ENCODE measurements at regions not wholly inside any gene's neighbourhood (a gene's known extent, or its start where the extent isn't known, plus 50 kb on each side); places are given as distances from the start of the nearest gene placed in this dataset.

DNA sequence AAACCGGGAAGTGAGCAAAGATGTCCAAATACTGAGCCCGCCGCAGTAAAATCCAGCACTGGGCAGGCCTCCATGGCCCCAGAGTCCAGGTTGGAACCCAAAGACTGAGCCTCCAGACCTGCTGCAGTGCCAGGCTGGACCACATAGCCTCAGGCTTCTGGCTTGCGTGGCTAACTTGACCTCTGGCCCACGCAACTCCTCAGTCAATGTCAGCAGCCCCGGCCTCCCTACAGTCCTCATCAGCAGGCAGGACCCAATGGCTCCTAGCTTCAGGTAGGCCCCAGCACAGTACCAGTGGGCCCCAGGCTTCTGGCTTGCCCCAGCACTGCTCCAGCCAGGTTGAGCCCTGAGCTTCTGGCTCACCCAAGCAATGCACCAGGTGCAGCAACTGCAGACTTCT is 245.1 kb upstream of the AFDN start:
- DNase-seq, result no peak

DNA sequence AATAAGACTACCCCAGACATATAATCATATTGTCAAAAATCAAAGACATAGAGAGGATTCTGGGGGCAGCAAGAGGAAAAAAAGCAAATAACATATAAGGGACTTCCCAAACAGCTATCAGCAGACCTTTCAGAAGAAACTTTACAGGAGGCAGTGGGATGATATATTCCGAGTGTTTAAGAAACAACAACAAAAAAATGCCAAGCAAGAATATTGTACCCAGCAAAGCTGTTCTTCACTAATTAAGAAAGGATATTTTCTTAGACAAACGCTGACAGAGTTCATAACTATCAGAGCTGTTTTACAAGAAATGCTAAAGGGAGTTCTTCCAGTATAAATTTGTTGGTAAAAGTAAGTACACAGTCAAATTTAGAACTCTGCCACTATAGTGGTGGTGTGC is 243.3 kb upstream of the AFDN start:
- ATAC-seq, result no peak
- no peak overlapping the region for H3K4me3 ChIP-seq
- intact Hi-C loops (cut with DNase I, micrococcal nuclease), result no loop called here
- H3K4me1 ChIP-seq (ENCODE audit: low read depth), result no peaks in the 10 kb centered on the region
- DNase-seq, result no peak
- H3K9me3 ChIP-seq, result peaks cover 5% of the 10 kb centered on the region
- no peaks in the 10 kb centered on the region for H3K36me3 ChIP-seq (ENCODE audit: low read depth)
- TF ChIP-seq, protein P1, sequence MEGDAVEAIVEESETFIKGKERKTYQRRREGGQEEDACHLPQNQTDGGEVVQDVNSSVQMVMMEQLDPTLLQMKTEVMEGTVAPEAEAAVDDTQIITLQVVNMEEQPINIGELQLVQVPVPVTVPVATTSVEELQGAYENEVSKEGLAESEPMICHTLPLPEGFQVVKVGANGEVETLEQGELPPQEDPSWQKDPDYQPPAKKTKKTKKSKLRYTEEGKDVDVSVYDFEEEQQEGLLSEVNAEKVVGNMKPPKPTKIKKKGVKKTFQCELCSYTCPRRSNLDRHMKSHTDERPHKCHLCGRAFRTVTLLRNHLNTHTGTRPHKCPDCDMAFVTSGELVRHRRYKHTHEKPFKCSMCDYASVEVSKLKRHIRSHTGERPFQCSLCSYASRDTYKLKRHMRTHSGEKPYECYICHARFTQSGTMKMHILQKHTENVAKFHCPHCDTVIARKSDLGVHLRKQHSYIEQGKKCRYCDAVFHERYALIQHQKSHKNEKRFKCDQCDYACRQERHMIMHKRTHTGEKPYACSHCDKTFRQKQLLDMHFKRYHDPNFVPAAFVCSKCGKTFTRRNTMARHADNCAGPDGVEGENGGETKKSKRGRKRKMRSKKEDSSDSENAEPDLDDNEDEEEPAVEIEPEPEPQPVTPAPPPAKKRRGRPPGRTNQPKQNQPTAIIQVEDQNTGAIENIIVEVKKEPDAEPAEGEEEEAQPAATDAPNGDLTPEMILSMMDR (IDR thresholded peaks at IDR 0.05), result no peak

More for the DNA sequence above, 245.1 kb upstream of the AFDN start:
- no peak for ATAC-seq
- Histone ChIP-seq H3K9me3 (peaks cover 5% of the 10 kb centered on the region), H3K36me3 (ENCODE audit: low read depth) (no peaks in the 10 kb centered on the region), H3K4me3 (no peak overlapping the region), H3K4me1 (ENCODE audit: low read depth) (no peaks in the 10 kb centered on the region)
- TF ChIP-seq, protein P1 (IDR thresholded peaks at IDR 0.05), result no peak
- intact Hi-C loops (cut with DNase I, micrococcal nuclease), result no loop called here

DNA sequence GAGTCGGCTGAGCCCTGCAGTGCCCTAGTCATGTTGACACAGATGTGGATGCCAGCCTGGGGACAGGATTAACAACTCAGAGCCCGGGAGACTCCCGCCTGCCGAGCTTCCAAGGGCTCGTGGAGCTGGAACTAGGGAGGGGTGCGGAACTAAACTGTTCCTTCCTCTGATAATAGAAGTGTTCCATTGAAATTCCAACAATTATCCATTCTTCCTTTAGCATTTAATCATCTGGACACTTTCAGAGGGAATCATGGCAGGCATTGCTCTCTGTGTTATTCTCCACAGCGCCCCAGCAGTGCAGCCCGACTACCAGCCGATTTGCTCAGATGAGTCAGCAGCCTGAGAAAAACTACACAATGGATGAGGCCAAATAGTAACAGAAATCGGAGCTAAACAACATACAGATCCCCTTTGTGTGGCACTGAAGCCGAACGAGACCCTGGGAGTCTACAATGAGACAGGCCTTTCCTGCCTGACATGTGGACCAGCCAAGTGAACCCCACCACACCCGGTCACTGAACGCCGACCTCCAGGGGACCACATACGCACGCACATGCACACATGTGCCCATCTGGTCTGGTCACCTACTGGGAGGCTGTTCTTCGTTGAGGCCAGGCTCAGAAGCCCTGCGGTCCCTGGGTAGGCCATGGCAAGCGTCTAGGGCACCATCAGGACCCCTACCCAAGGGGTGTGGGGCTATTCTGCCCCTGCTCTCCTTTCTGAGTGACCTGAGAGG is 238.4 kb upstream of the AFDN start:
- Histone ChIP-seq H3K9me3 (peaks cover 3% of the 10 kb centered on the region), H3K4me3 (no peak overlapping the region), H3K4me1 (ENCODE audit: low read depth) (no peaks in the 10 kb centered on the region), H3K36me3 (ENCODE audit: low read depth) (no peaks in the 10 kb centered on the region)
- TF ChIP-seq, protein P1 (IDR thresholded peaks at IDR 0.05), result no peak
- ATAC-seq (no peak), DNase-seq (no peak)
- intact Hi-C loops (cut with DNase I, micrococcal nuclease), result no loop called here

DNA sequence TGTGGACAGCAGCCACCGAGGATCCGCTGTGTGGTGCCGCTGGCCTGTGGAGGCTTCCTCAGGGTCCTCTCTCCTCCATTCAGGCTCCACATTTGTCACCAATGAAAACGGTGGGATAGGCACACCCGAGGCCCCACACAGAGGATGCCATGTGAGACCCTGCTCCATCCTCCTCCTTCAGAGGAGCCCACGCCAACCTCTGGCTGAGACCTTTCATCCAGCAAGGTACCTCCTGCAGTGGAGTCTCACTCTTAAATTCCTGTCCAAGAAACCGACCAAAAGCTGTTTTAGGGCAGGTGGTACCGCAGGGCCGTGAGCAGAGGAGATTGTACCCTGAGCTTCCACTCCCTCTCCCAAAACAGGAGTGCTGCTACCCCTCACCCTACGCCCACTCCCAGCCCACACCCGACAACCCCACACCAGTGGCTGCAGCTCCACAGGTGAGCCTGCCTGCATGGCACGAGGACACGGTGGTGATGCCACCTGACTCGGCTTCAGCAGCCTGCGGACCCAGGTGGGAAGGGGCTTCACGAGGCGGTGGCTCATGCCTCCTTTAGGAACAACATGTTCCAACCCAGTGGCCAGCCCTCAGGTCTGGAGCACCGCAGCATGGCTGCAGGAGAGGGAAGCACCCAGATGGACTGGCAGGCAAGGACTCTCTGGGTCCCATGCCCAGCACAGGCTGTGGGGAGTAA is 237.6 kb upstream of the AFDN start:
- intact Hi-C loops (cut with DNase I, micrococcal nuclease), result no loop called here
- DNase-seq, result no peak
- TF ChIP-seq, protein P1 (IDR thresholded peaks at IDR 0.05), result no peak
- Histone ChIP-seq H3K4me3 (no peak overlapping the region), H3K4me1 (ENCODE audit: low read depth) (no peaks in the 10 kb centered on the region), H3K9me3 (no peaks in the 10 kb centered on the region), H3K36me3 (ENCODE audit: low read depth) (no peaks in the 10 kb centered on the region)
- no peak for ATAC-seq

DNA sequence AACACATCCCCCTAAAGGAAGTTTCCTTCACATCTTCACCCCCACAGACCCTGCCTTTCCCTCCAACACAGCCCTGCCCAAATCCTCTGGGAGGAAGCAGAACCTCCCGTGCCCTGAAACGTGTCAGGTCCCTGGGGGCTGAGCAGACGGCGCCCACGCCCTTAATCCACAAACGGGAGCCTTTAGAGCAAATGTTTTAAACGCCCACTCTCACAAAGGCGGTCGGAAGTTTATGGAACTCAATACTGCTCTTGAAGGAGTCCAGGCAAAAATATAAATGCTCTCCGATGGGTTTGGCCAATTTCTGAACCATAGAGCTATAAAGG is 237.1 kb upstream of the AFDN start:
- TF ChIP-seq, protein P1 (IDR thresholded peaks at IDR 0.05), result no peak
- intact Hi-C loops (cut with DNase I, micrococcal nuclease), result no loop called here
- DNase-seq, result no peak
- Histone ChIP-seq H3K4me1 (ENCODE audit: low read depth) (no peaks in the 10 kb centered on the region), H3K9me3 (no peaks in the 10 kb centered on the region), H3K36me3 (ENCODE audit: low read depth) (no peaks in the 10 kb centered on the region), H3K4me3 (no peak overlapping the region)
- no peak for ATAC-seq

Data from mucosa of descending colon (tissue), 3 donors.